NCI-H1417 (cell line): ENCODE measurements at regions not wholly inside any gene's neighbourhood (a gene's known extent, or its start where the extent isn't known, plus 50 kb on each side); places are given as distances from the start of the nearest gene placed in this dataset.

Experiments used
- DNase-seq, 3 experiments: peaks; one replicate each; lab custom pipeline; 2025; lab: John Stamatoyannopoulos, UW

- peak in 2 of 3 experiments; percentile 21 to 70 for DNase-seq
Measured at GRCh38 chr3:144073698-144074097, 102.1 kb downstream of the DIPK2A start.

GRCh38 chr3:144079634-144080033 lies 108.0 kb downstream of the DIPK2A start:
- DNase-seq = no peak

- no peak for DNase-seq
Measured at GRCh38 chr3:144084929-144085328, 113.3 kb downstream of the DIPK2A start.

- DNase-seq = peak in 1 of 3 experiments; percentile 48
Measured at GRCh38 chr3:144085964-144086363, 114.3 kb downstream of the DIPK2A start.

DNA sequence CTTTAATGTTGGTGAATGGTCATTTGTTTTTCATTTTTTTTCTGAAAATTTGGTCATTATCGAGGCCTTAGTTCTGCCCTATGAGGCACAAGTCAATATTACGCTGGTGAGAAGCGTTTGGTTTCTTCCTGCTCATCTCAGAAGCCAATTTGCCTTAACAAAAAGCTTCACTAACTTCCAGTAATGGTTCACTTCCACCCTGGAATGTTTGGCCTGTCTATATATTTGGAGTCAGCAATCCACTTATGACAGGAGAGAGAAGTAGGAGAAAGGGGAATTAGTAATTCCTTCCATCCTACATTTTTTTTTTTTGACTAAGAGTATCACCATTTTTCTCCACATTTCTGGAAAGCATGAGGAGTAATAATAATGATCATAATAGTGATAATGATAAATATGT lies 124.4 kb downstream of the DIPK2A start:
- no peak for DNase-seq

DNA sequence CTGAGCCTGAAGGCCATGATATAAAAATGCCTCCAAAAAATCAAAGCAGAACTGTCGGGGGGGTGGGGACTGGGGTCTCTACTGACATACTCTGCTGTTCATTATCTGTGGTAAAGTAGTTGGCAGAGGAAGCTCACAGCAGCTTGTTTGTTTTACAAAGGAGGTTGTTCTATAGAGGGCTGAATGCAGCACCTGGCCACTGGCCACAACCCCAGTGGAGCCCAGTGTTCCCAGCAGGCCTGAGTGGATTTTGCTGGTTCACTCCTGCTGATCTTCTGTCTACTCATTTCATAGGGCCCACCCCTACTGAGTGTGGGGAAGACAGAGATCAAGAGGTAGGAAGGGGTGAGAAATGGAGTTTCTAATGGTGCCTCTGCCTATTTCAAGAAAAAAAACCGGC lies 125.5 kb downstream of the DIPK2A start:
- peak in 1 of 3 experiments; percentile 39 for DNase-seq

DNA sequence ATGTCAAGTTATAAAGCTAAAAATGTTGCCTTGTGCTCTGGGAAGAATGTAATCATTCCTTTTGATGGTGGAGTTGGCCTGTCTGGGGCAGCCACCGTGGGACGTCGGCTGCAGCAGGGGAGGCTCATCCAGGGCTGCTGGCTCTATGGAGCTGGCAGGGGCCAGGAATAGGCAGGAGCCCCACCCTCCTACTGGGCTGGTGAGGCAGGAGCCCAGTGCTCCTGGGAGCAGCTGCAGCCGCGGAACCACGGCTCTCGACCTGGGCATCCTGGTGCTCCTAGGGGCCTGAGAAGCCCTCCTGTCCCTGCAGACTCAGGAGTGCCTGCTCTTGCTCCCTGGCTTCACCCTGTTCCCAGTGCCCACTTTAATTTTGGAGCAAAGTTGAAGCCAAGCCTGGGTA lies 127.1 kb downstream of the DIPK2A start:
- no peak for DNase-seq

DNA sequence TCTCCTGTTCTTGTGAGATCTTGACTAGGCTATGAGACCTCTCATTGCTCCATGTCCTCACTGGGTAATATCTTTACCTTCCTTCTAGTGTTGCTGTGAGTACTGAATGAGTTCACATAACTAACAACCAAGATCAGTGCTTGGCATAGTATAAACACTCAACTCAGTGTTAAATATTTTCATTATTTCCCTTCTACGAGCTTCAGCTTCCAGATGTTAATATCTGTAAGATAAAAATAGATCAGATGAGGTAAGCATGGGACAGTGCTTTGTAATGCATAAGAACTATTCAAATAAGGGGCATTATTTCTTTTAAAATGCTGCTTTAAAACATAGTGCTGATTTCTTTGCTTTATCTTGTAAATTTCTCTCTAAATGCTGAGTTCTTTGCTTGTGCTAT lies 130.8 kb downstream of the DIPK2A start:
- peak in 1 of 3 experiments; percentile 7 for DNase-seq

GRCh38 chr3:144104186-144104585 lies 132.6 kb downstream of the DIPK2A start:
- DNase-seq = peak in 2 of 3 experiments; percentile 87 to 98

DNA sequence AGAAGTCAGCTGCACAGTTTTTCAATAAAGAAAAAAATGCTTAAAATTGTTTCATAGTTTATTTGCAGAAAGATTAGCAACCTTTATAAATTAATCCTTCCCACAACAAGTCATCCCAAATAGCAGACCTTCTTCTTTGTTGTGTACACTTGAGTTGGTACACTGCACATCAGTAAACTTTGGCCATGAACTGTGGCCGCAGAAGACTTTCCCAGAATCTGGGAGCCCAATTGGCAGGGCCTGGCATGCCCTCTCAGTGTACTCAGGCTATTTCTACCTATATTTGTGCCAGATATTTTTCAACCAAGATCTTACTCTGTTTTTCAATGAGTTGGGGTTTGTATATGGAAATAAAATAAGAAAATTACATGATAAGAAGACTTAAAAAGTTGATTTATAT lies 133.1 kb downstream of the DIPK2A start:
- peak in 2 of 3 experiments; percentile 31 to 62 for DNase-seq

DNA sequence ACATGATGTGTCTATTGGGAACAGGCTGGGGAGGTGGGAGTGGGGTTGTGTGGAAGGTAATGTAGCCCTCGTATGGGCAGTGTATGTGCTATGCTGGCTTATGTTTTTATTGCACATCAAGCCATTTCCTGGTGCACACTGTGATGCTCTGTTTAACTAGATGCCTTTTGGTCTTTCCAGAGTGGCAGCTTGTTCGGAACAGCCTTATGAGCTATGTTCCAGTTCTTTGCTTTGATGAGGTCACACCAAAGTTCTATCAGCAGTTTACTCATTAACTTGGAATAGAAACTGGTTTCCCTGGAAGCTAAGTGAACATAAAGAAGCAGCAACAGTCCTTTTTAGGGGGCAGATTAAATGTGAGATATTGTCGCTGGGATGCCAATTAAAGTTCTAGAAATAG lies 133.9 kb downstream of the DIPK2A start:
- DNase-seq = peak in 1 of 3 experiments; percentile 21

DNA sequence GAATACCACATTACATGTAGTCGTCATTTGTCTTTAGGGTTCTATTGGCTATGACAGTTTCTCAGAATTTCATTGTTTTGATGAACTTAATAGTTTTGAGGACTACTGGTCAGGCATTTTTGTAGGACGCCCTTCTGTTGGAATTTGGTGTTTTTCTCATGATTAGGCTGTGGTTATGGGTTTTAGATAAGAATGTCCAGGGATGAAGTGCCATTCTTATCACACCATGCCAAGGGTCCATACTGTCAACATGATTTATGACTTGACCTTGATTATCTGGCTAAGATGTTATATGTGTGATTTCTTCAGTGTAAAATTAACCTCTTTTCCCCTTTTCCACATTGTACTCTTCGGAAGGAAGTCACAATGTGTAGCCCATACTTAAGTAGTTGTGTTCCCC lies 135.3 kb downstream of the DIPK2A start:
- DNase-seq = no peak

GRCh38 chr3:144107923-144108322 lies 136.3 kb downstream of the DIPK2A start:
- peak in 1 of 3 experiments; percentile 69 for DNase-seq

DNA sequence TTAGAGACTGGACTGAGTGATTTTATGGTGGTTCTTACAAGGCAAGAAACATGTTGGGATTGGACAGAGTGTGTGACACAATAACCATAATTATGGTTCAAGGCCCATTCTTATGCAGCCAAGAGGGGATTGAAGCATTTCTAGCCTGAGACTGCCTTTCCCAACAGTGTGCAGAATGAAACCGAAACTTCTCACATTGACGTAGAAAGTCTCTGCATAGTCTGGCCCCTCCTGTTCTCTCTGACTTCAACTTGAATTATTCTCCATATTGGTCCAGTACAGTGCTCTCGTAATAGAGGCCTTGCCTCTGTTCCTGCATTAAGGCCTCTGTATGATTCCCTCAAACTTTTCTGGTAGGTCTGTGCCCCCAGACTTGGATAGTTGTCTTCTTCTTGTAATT lies 138.3 kb downstream of the DIPK2A start:
- no peak for DNase-seq

DNA sequence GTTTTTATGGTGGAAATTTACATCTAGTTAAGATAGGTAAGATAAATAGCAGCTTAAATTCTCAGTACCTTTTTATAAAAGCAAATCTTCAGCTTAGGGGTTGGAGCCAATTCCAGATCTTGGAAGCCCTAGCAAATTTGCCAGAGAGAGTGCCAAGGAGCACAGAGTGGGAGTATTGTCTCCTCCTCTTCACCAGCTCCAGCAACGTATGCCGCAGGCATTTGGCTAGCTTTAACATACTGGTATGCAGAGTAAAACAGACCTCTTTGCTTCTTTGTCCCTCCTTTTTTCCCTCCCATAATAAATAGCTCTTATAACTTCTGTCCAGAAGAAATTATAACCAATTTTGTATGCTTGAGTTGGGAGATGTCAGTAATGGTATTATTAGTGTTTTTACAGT lies 140.4 kb downstream of the DIPK2A start:
- DNase-seq = no peak

DNA sequence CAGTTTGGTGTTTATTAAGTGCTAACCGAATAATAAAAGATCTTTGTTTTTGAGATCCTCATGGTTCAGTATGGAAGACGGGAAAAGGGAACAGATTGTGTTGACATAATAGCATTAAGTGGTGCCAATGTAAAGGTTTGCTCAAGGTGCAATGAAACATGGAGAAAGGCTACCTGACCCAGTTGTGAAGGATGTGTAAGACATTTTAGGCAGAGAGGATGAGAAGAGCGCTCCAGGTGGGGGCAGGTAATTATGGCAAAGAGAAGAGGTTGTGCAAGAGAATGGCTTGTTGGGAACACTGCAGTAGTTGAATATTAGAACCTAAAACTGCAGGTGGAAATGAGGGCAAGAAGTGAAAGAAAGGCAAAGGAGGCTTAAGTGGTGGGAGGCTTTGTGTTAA lies 140.8 kb downstream of the DIPK2A start:
- no peak for DNase-seq

DNA sequence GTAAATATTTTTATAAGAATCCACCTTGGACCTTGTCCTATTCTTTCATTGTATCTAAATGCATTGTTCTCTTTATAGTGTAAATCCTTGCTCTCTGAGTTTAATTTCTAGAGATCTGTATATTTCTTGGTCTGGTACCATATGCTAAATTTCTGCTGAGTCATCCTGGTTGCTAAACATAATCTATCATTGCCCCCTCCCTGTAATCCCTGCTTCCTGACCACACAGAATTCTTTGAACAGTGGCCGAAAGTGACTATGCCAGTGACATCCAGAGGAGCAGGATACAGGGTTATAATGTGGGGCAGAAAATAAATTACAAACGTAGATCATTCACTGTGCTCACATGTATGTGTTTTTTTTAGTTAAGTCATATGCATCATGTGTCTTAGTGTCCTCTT lies 143.1 kb downstream of the DIPK2A start:
- DNase-seq = peak in 1 of 3 experiments; percentile 42

GRCh38 chr3:144119633-144120032 lies 148.0 kb downstream of the DIPK2A start:
- peak in 2 of 3 experiments; percentile 34 to 70 for DNase-seq

- DNase-seq = peak in 1 of 3 experiments; percentile 35
Measured at GRCh38 chr3:144121661-144122060, 150.0 kb downstream of the DIPK2A start.

DNA sequence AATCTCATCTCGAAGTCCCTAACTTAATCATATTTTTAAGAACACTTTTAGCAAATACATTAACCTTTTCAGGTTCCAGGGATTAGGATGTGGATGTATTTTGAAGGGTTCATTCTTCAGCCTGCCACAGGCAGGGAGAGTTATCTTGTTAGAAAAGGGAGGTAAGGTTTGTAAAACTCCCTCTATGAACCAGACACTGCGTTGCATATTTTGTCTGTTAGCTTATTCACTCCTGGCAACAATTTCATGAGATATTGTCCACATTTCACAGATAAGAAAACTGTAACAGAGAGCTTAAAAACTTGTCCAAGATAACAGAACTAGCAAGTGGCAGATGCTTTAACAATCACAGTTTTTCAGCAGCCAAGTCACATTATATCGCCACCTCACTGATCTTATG lies 155.4 kb downstream of the DIPK2A start:
- no peak for DNase-seq

DNA sequence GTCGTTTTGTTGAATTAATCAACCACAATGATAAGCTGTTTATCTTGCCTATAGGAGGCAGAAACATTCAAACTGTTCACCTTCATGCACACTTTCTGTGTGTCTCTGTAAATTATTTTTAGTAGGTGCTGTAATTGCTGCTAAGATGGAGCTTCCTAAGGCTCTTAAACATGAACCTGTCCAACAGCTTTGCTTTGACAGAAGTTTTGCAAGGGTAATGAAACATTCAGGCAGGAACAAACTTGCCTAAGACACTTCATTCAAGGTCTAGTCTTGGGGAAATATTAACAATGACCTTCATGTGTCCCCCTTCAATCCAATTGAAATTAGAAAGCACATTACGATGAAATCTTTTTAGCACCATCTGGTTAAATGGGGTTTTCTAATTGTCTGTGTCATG lies 156.1 kb downstream of the DIPK2A start:
- DNase-seq = peak in 2 of 3 experiments; percentile 25 to 48

DNA sequence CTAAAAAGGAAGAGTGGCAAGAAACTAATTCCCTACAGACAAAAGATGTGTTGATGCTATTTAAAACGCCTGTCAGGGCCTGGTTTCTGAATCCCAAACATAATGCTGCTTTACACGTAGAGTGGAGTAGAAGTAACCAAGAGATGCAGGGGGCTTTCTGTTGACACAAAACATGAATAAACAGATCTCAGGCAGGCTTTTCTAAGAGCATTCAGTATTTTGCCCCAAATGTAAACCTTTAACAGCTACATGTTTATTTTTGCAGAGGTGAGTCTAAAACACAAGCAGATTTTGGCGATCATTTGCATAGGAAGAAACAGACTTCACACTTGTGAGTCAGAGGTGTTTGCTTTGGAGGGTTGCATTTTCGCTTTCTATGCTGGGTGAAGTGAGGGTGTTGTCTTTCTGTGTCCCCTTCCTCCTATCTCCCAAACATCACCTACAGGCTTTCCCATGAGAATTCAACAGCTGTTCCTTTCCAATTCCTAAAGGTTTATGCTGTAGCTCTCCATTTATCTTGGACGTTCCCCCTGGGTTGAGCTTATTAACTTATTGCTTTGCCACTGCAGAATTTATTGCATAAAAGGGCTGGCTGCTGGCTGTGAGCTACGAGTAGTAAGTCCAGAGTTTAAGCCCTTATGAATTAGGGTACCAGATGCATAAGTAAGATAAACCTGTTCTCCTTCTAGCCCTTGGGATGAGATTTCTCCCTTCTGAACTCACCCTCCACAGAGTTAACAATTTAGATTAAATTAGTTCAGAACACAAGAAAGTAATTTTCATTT lies 156.7 kb downstream of the DIPK2A start:
- peak in 2 of 3 experiments; percentile 25 to 48 for DNase-seq

DNA sequence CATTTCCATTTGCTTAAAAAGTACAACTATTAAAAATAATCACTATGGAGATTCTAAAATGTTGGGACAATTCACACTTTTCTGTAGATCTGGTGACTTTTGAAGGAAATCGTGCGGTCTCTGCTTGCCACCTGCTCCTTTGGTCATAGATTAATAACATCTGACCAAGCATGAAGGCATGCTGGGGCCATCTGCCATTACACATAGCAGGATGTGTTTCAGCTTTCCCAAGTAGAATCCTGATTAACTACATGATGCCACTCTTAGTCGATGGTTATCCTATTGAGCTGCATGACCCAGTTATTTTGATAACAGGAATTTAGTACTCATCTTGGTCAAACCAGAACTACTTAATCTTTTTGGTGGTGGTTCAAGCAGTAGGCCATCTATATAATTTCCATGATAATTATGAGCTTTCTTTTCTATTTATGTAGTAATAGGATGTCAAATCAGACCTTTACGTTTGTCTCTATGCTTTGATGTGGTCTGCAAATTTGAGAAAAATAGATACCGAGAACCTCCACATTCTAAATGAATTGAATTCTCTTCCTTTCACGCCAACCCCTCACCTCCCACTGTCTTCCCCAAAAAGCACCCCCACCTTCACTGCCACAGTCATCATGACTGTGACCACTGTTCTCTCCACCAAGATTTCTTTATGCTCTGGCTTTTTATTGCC lies 158.1 kb downstream of the DIPK2A start:
- no peak for DNase-seq
